H1 (cell line): ENCODE measurements at regions not wholly inside any gene's neighbourhood (a gene's known extent, or its start where the extent isn't known, plus 50 kb on each side); places are given as distances from the start of the nearest gene placed in this dataset.

ENCODE experiments used
- CTCF ChIA-PET: fragments of 300-600 bp; sonication (Branson Sonifier 250); formaldehyde crosslinking; loops from one replicate; lab custom pipeline; 2021; ENCODE audit not compliant: partially characterized antibody; lab: Charles Lee
- POLR2A ChIA-PET: fragments of 300-600 bp; sonication (Branson Sonifier 250); formaldehyde crosslinking; loops from one replicate; lab custom pipeline; 2021; ENCODE audit warnings: inconsistent platforms; ENCODE audit not compliant: partially characterized antibody; lab: Charles Lee
- DNase-seq, 2 experiments: peaks; one replicate each; pipeline versions ENCODE4 v3.0.0 to v3.0.0-alpha.2; 2010 to 2022; ENCODE audit warnings: low spot score in 2 of 2, low read depth in 1 of 2, mixed read lengths in 1 of 2
- FAIRE-seq: peaks from 2 replicates; lab custom pipeline; 2011; peaks lifted over from hg19 to GRCh38; lab: Jason Lieb, UNC
- H2AFZ ChIP-seq: 2 replicates; pipeline ENCODE4 v1.8.1; 2012; ENCODE audit warnings: low read length, inconsistent platforms
- H2AK5ac ChIP-seq: 2 replicates; pipeline ENCODE4 v1.6.1; 2013; ENCODE audit warnings: low read depth, low read length
- H2BK120ac ChIP-seq: replicated peaks from 2 replicates; pipeline ENCODE3; 2013; ENCODE audit warnings: low read depth, low read length, inconsistent platforms
- H2BK12ac ChIP-seq: 2 replicates; pipeline ENCODE4 v1.6.1; 2013; ENCODE audit warnings: low read depth, low read length
- H2BK15ac ChIP-seq: 2 replicates; pipeline ENCODE4 v1.6.1; 2013; ENCODE audit warnings: low read length
- H2BK20ac ChIP-seq: 2 replicates; pipeline ENCODE4 v1.6.1; 2013; ENCODE audit warnings: low read length
- H2BK5ac ChIP-seq: 2 replicates; pipeline ENCODE4 v1.6.1; 2013; ENCODE audit warnings: low read depth, low read length
- H3K14ac ChIP-seq: 2 replicates; pipeline ENCODE4 v1.6.1; 2013; ENCODE audit warnings: inconsistent platforms; ENCODE audit not compliant: insufficient read length
- H3K18ac ChIP-seq: 2 replicates; pipeline ENCODE4 v1.6.1; 2013; ENCODE audit warnings: low read length; ENCODE audit errors: extremely low read depth
- H3K23ac ChIP-seq: 2 replicates; pipeline ENCODE4 v1.6.1; 2013; ENCODE audit warnings: inconsistent platforms; ENCODE audit not compliant: insufficient read length
- H3K23me2 ChIP-seq: 2 replicates; pipeline ENCODE4 v1.6.1; 2013; ENCODE audit warnings: low read depth, low read length
- H3K27ac ChIP-seq: 2 replicates; pipeline ENCODE4 v1.6.1; 2011; ENCODE audit warnings: low read depth, low read length, inconsistent platforms
- H3K27me3 ChIP-seq, 4 experiments: replicated peaks in 1 of 4; 1 replicate in 1 of 4; 2 replicates in 3 of 4; pipeline versions ENCODE4 v1.6.1 to v1.8.1; 2011 to 2013; ENCODE audit warnings: low read length in 3 of 4, mild to moderate bottlenecking in 3 of 4, inconsistent platforms in 2 of 4, mixed read lengths in 2 of 4, moderate library complexity in 1 of 4; ENCODE audit not compliant: control insufficient read depth in 3 of 4, insufficient read depth in 3 of 4; ENCODE audit errors: extremely low read depth in 1 of 4
- H3K36me3 ChIP-seq, 4 experiments: 2 replicates each; pipeline versions ENCODE4 v1.6.1 to v1.8.1; 2011 to 2013; ENCODE audit warnings: mild to moderate bottlenecking in 4 of 4, low read length in 3 of 4, moderate library complexity in 2 of 4, control low read depth in 1 of 4, inconsistent platforms in 1 of 4; ENCODE audit not compliant: insufficient read depth in 4 of 4, control insufficient read depth in 2 of 4
- H3K4ac ChIP-seq: replicated peaks from 2 replicates; pipeline ENCODE3; 2013; ENCODE audit warnings: low read length, low read depth, mixed read lengths, inconsistent platforms; ENCODE audit not compliant: insufficient read length
- H3K4me1 ChIP-seq, 4 experiments: replicated peaks in 1 of 4; 1 replicate in 1 of 4; 2 replicates in 3 of 4; pipeline versions ENCODE4 v1.6.1 to v1.8.1; 2011 to 2013; ENCODE audit warnings: low read length in 3 of 4, inconsistent platforms in 2 of 4, mixed read lengths in 1 of 4; ENCODE audit not compliant: insufficient read depth in 4 of 4, control insufficient read depth in 3 of 4
- H3K4me2 ChIP-seq, 2 experiments: 2 replicates each; pipeline versions ENCODE4 v1.6.1 to v1.8.1; 2011 to 2013; ENCODE audit warnings: low read depth in 2 of 2, low read length in 2 of 2, control low read depth in 1 of 2, inconsistent platforms in 1 of 2, mild to moderate bottlenecking in 1 of 2; ENCODE audit not compliant: insufficient read depth in 1 of 2
- H3K4me3 ChIP-seq, 4 experiments: fragments of 200-600, 300-600 bp in 1 of 4; sonication (generic), shearing (Covaris generic), sonication (Bioruptor Twin) in 1 of 4; 2 replicates each; pipeline versions ENCODE4 v1.5.1 to v1.8.1; 2011 to 2016; ENCODE audit warnings: low read length in 4 of 4, low read depth in 3 of 4, control low read depth in 2 of 4, inconsistent platforms in 2 of 4, mild to moderate bottlenecking in 2 of 4, mixed read lengths in 1 of 4, moderate library complexity in 1 of 4; ENCODE audit not compliant: insufficient read depth in 2 of 4; ENCODE audit errors: extremely low read depth in 1 of 4
- H3K56ac ChIP-seq: replicated peaks from 2 replicates; pipeline ENCODE3; 2013; ENCODE audit warnings: low read depth, mild to moderate bottlenecking, mixed read lengths, low read length, inconsistent platforms; ENCODE audit not compliant: insufficient read length
- H3K79me1 ChIP-seq: 2 replicates; pipeline ENCODE4 v1.6.1; 2013; ENCODE audit warnings: low read depth, low read length, control low read depth
- H3K79me2 ChIP-seq, 2 experiments: 2 replicates each; pipeline versions ENCODE4 v1.6.1 to v1.8.1; 2012 to 2013; ENCODE audit warnings: low read length in 2 of 2, mild to moderate bottlenecking in 2 of 2, inconsistent platforms in 1 of 2; ENCODE audit not compliant: insufficient read depth in 2 of 2, control insufficient read depth in 1 of 2
- H3K9ac ChIP-seq, 4 experiments: replicated peaks in 1 of 4; 1 replicate in 1 of 4; 2 replicates in 3 of 4; pipeline versions ENCODE4 v1.6.1 to v1.8.1; 2011 to 2013; ENCODE audit warnings: low read depth in 3 of 4, low read length in 3 of 4, control low read depth in 2 of 4, mild to moderate bottlenecking in 2 of 4, moderate library complexity in 2 of 4, inconsistent platforms in 1 of 4; ENCODE audit errors: extremely low read depth in 1 of 4
- H3K9me3 ChIP-seq, 2 experiments: 2 replicates each; pipeline versions ENCODE4 v1.6.1 to v1.8.1; 2012 to 2013; ENCODE audit warnings: mild to moderate bottlenecking in 2 of 2, moderate library complexity in 2 of 2, control low read depth in 1 of 2, inconsistent platforms in 1 of 2, low read depth in 1 of 2, low read length in 1 of 2, mixed read lengths in 1 of 2; ENCODE audit not compliant: insufficient read depth in 2 of 2
- H4K20me1 ChIP-seq, 2 experiments: replicated peaks in 1 of 2; 2 replicates each; pipeline versions ENCODE3 to v1.8.1; 2011 to 2013; ENCODE audit warnings: inconsistent platforms in 2 of 2, low read length in 2 of 2, mild to moderate bottlenecking in 1 of 2; ENCODE audit not compliant: insufficient read depth in 2 of 2, control insufficient read depth in 1 of 2
- H4K5ac ChIP-seq: 2 replicates; pipeline ENCODE4 v1.6.1; 2013; ENCODE audit warnings: low read length, low read depth, mixed read lengths, inconsistent platforms; ENCODE audit not compliant: insufficient read length
- H4K8ac ChIP-seq: 2 replicates; pipeline ENCODE4 v1.8.0; 2013; ENCODE audit warnings: mild to moderate bottlenecking, moderate library complexity, low read length, inconsistent platforms; ENCODE audit not compliant: insufficient read depth; ENCODE audit errors: extremely low read depth
- H4K91ac ChIP-seq: replicated peaks from 2 replicates; pipeline ENCODE3; 2013; ENCODE audit warnings: low read length, mixed read lengths, inconsistent platforms; ENCODE audit not compliant: insufficient read length
- BACH1 ChIP-seq: IDR thresholded peaks from 2 replicates; pipeline ENCODE4 v1.6.1; 2012; ENCODE audit warnings: low read length, improper control_type of control experiment
- BRCA1 ChIP-seq: IDR thresholded peaks from 2 replicates; pipeline ENCODE4 v1.6.1; 2012; ENCODE audit warnings: low read depth, low read length, improper control_type of control experiment
- CHD2 ChIP-seq: IDR thresholded peaks from 2 replicates; pipeline ENCODE4 v1.6.1; 2012; ENCODE audit warnings: low read length, improper control_type of control experiment
- CTCF ChIP-seq, 3 experiments: IDR thresholded peaks; 1 replicate in 2 of 3; 2 replicates in 1 of 3; pipeline versions ENCODE4 v1.5.1 to v1.6.1; 2011; ENCODE audit warnings: low read length in 3 of 3, mild to moderate bottlenecking in 3 of 3, inconsistent platforms in 2 of 3, low read depth in 1 of 3, moderate library complexity in 1 of 3; ENCODE audit not compliant: insufficient read depth in 1 of 3; ENCODE audit errors: control extremely low read depth in 1 of 3
- EGR1 ChIP-seq: IDR thresholded peaks from 2 replicates; pipeline ENCODE4 v1.6.1; 2011; ENCODE audit warnings: low read depth, low read length, borderline replicate concordance
- EP300 ChIP-seq, 2 experiments: IDR thresholded peaks; 1 replicate in 1 of 2; 2 replicates in 1 of 2; pipeline ENCODE4 v1.6.1; 2011 to 2012; ENCODE audit warnings: low read depth in 2 of 2, low read length in 2 of 2, mild to moderate bottlenecking in 2 of 2, borderline replicate concordance in 1 of 2, inconsistent platforms in 1 of 2, moderate library complexity in 1 of 2
- FOSL1 ChIP-seq: IDR thresholded peaks from 2 replicates; pipeline ENCODE4 v1.6.1; 2011; ENCODE audit warnings: mild to moderate bottlenecking, low read depth, low read length, moderate library complexity; ENCODE audit not compliant: insufficient read depth
- HDAC6 ChIP-seq: IDR thresholded peaks from one replicate; pipeline ENCODE4 v1.7.1; 2012; ENCODE audit warnings: low read depth, mild to moderate bottlenecking, inconsistent platforms, low read length, moderate library complexity
- JUN ChIP-seq: IDR thresholded peaks from 2 replicates; pipeline ENCODE4 v1.6.1; 2011; ENCODE audit warnings: low read depth, mild to moderate bottlenecking, improper control_type of control experiment, low read length
- KDM4A ChIP-seq: IDR thresholded peaks from one replicate; pipeline ENCODE4 v1.7.1; 2012; ENCODE audit warnings: low read depth, mild to moderate bottlenecking, moderate library complexity, low read length, inconsistent platforms; ENCODE audit not compliant: severe bottlenecking
- POLR2AphosphoS5 ChIP-seq: IDR thresholded peaks from 2 replicates; pipeline ENCODE4 v1.6.1; 2011; ENCODE audit warnings: low read depth, low read length
- SAP30 ChIP-seq: fragments of 300-600 bp; sonication (generic); IDR thresholded peaks from 2 replicates; pipeline ENCODE4 v1.7.1; 2012; ENCODE audit warnings: low read length, moderate library complexity, mild to moderate bottlenecking, inconsistent platforms; ENCODE audit not compliant: insufficient read depth, insufficient replicate concordance
- WGBS, 2 experiments: shearing (Covaris generic) in 1 of 2; methylation state at CpG; one replicate each; pipeline versions ENCODE4 v1.1.6 to v1.1.7; 2013 to 2015; ENCODE audit warnings: low lambda C conversion rate in 2 of 2, mixed read lengths in 2 of 2, inconsistent platforms in 1 of 2, low coverage in 1 of 2, missing lambda C conversion rate in 1 of 2; ENCODE audit not compliant: insufficient replicate concordance in 2 of 2, insufficient coverage in 1 of 2, insufficient read length in 1 of 2; ENCODE audit errors: extremely low coverage in 1 of 2, missing lambda C conversion rate in 1 of 2; 5-methylcytosine and 5-hydroxymethylcytosine counted together

GRCh38 chr21:20026543-20026942 lies 971.7 kb upstream of the NCAM2 start:
- no peak overlapping the region for H3K14ac ChIP-seq
- WGBS, 2 experiments: 89% methylated on average over 2 of the region's 2 CpGs; no CpG with 5 or more reads in 1 of the 2 experiments
- no peak overlapping the region for H3K18ac ChIP-seq
- no peak overlapping the region for H3K4me2 ChIP-seq
- no peaks in the 10 kb centered on the region for H3K36me3 ChIP-seq
- no peaks in the 10 kb centered on the region for H3K4me1 ChIP-seq
- no peak overlapping the region for H2AK5ac ChIP-seq
- H4K91ac ChIP-seq: no peak overlapping the region
- ChIA-PET POLR2A (no interaction called here), CTCF (interaction anchor here (0.6 kb wide), 1 partner anchor 14 kb away, joined by 4 read pairs; no protein-coding TSS in a partner anchor)
- H3K27me3 ChIP-seq: no peaks in the 10 kb centered on the region
- no peak overlapping the region for H2BK20ac ChIP-seq
- no peak overlapping the region for H2BK15ac ChIP-seq
- H3K56ac ChIP-seq: no peak overlapping the region
- no peak overlapping the region for H3K23ac ChIP-seq
- H4K8ac ChIP-seq: no peak overlapping the region
- no peak overlapping the region for H3K4ac ChIP-seq
- H3K9me3 ChIP-seq: no peaks in the 10 kb centered on the region
- H2AFZ ChIP-seq: no peak overlapping the region
- no peaks in the 10 kb centered on the region for H4K20me1 ChIP-seq
- H2BK5ac ChIP-seq: no peak overlapping the region
- no peak overlapping the region for H3K27ac ChIP-seq
- FAIRE-seq (no peak), DNase-seq (no peak)
- H3K79me2 ChIP-seq: no peaks in the 10 kb centered on the region
- no peak overlapping the region for H2BK120ac ChIP-seq
- no peak overlapping the region for H4K5ac ChIP-seq
- no peak overlapping the region for H2BK12ac ChIP-seq
- no peak overlapping the region for H3K9ac ChIP-seq
- H3K79me1 ChIP-seq: no peaks in the 10 kb centered on the region
- no peaks in the 10 kb centered on the region for H3K23me2 ChIP-seq
- H3K4me3 ChIP-seq: no peak overlapping the region
- TF ChIP-seq KDM4A: no peak
- TF ChIP-seq CHD2: no peak
- no peak for TF ChIP-seq CTCF (IDR thresholded peaks at IDR 0.05; ENCODE audit: control extremely low read depth in 1 of 3, insufficient read depth in 1 of 3, low read depth in 1 of 3, low read length in 3 of 3)
- TF ChIP-seq HDAC6: no peak
- TF ChIP-seq FOSL1: no peak
- TF ChIP-seq SAP30: no peak
- TF ChIP-seq EGR1: no peak
- no peak for TF ChIP-seq BRCA1
- TF ChIP-seq BACH1: no peak
- no peak for TF ChIP-seq EP300 (IDR thresholded peaks at IDR 0.05; ENCODE audit: borderline replicate concordance in 1 of 2, low read depth in 2 of 2, low read length in 2 of 2)
- no peak for TF ChIP-seq POLR2AphosphoS5
- no peak for TF ChIP-seq JUN
